Hematopoietic multipotent progenitor cell treated with erythropoietin and hydrocortisone succinate and interleukin-3 and kit ligand, for 4 days (in vitro differentiated cells): ENCODE measurements at regions not wholly inside any gene's neighbourhood (a gene's known extent, or its start where the extent isn't known, plus 50 kb on each side); places are given as distances from the start of the nearest gene placed in this dataset.

Experiments used
- DNase-seq: peaks from one replicate; pipeline ENCODE4 v3.0.0-alpha.2; 2015

- DNase-seq: no peak
These were observed 294.4 kb upstream of the MC4R start for GRCh38 chr18:60667016-60667415.

DNA sequence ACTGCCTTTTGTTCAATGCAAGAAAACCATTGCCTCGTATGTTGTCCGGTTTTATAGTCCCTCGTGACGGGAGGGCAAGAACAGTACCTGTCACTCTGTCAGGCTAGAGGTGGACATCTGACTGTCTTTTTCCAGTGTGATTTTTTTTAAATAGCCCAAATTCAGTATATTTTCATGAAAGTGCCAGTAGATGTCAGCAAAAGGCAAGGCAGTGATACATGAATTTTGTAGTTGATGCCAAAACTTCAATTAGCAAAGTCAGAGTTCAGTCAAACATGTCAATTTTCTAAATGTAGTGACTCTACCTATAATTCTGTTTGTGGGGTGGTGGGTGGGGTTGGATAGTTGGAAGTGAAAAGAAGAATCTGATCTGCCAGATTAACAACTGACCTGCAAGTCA, 296.0 kb upstream of the MC4R start:
- DNase-seq: peak; percentile 15

GRCh38 chr18:60669938-60670337, 297.4 kb upstream of the MC4R start:
- no peak for DNase-seq

- DNase-seq: no peak
These were observed 298.4 kb upstream of the MC4R start for GRCh38 chr18:60671021-60671420.

GRCh38 chr18:60675126-60675525, 302.6 kb upstream of the MC4R start:
- DNase-seq: no peak

GRCh38 chr18:60675801-60676200, 303.2 kb upstream of the MC4R start:
- DNase-seq: no peak

- DNase-seq: peak; percentile 40
These were observed 304.2 kb upstream of the MC4R start for GRCh38 chr18:60676815-60677214.

DNA sequence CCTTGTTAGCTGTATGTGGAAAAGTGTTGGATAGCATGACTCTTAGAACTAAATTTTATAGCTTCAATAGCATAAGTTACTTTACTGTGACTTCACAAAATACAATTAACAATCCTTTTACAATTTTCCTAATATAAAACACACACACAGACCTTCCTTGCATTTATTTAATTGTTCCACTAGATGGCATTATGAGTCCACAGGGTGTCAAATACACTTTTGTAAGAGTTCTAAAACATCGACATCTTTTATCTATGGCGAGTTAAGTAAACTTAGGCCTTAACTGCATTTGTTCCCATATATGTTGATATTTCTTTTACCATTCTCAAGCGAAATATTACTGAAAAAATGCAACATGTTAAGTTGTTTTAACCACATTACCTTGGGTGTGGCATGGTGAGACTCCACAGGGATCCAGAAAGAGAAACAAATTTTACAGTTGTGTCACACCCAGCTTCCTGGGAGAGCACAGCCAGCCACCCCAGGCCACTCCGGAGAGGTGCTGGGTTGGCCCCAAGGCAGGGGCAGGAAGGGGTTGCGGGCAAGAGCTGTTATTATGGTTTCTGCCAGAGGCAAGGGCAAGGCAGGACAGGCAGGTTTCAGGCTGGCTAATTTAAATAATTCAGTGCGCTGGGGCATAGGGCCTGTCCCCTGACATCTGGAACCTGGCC, 312.4 kb upstream of the MC4R start:
- DNase-seq: peak; percentile 58

GRCh38 chr18:60686142-60686541, 313.6 kb upstream of the MC4R start:
- peak; percentile 4 for DNase-seq

- no peak for DNase-seq
These were observed 318.5 kb upstream of the MC4R start for GRCh38 chr18:60691061-60691460.

GRCh38 chr18:60693426-60693825, 320.9 kb upstream of the MC4R start:
- DNase-seq: no peak

DNA sequence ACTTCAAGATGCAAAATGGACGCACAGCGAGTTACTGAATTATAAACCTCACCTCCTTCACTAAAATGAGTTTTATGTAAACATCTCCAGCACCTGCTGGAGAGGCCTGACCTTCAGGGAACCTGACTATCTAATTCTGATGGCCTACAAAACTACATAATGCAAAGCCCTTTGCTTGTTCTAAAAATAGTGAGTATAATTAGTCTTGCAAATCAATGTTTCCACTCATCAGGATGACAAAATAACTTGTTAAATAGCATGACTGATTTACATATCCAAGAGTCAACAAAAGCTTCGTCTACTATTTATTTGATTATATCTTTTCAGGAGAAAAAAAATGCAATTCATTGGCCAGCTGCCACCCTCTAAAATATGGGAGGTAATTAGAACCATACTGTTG, 326.3 kb upstream of the MC4R start:
- no peak for DNase-seq

DNA sequence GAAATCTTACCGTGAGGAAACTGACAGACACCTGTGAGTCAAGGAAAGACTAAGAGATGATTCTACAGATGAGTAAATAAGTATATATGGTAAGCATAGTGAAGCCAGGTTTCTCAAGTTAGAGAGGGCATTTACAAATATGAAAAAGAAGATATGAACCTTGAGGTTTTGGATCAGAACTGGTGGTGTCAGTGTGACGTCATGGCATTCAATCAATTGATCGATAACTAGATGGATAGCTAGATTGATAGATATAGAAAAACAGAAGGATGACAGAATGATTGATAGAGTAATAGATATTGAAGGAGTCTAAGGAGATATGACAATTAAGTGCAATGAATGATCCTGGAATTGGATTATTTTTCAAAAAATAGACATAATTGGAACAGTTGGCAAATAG, 350.2 kb upstream of the MC4R start:
- no peak for DNase-seq

DNA sequence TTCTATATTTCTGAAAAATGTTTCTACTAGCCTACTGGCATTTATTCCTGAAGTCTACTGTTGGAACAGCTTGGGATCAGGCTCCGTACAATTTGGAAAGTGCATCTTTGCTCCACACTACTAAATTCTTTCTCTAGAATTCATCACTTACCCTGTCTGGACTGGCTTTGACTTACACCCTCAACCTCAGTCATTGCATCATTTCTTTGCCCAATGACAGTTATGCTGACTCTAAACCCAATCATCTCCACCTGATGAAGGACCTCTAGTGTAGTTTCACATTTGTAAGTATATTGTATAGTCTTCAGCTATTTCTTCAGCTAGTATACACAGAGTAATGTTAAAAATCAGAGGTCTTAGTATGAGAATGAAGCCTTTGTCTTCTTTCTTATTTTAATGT, 359.6 kb upstream of the MC4R start:
- no peak for DNase-seq

DNA sequence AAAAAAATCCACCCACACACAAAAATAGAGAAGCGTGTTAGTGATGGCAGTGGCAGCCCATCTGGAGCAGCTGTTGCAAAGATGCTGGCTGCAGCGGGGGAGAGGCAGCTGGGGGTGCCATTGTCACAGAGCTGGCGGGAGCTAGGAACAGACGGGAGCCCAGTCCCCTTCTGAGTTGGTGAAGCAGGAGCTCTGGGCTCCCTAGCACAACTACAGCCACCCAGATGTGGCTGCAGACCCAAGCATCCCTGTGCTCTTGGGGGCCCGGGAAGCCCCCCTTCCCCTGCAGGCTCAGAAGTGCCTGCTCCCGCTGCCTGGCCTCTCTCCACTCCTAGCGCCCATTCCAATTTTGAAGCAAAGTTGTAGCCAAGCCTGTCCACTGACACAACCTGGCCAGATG, 366.6 kb upstream of the MC4R start:
- DNase-seq: no peak

GRCh38 chr18:60740313-60740712, 367.7 kb upstream of the MC4R start:
- no peak for DNase-seq

DNA sequence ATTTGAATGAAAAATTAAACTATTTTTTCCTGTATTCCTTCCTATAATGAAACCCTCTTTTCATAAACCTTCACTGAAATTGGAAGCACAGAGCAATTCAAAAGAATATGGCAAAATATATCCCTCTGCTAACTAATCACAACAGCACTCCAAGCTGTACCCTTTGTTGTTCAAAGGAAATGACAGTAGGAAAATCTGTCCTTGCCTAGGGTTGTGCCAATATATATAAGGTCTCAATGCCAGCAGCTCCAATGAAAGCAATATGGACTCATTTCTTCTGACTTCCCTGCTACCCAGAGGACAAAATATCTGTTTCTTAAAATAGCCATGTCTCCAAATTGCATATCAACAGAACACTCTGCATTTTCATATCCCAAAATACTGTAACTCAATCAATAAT, 373.9 kb upstream of the MC4R start:
- DNase-seq: no peak

DNA sequence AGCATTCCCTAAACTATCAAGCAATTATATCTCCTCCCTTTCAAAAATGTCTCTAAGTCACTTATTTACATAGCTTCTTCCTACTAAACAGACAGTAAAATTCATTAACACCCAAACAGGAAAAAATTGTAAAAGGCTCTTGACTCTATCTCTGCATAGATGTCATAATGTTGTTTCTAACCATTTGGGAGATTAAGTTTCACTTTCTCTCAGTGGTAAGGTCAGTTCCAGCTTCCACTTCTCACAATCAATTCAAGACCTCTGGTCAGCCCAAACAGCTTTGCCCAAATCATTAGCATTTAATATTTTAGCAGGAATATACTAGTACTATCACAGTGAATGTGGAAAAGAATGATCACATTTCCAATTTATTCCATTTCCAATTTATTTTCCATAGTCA, 374.3 kb upstream of the MC4R start:
- DNase-seq: no peak

DNA sequence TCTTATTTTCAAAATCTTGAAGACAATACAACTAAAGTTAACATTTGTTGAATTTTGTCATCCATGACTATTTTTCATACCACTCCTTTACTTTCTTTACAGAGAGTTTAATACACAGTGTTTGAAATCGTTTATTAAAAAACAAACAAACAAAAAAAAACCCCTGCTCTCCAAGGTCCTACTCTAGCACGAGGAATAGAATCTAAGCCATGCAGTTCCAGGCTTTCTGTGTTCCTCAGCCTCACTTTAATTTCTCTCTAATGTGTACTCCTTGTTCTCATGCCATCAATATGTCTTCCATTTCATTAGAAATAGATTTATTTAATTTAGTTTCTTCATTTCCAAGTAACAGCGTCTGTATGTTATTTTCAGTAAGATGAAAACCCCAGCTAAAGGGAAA, 381.2 kb upstream of the MC4R start:
- no peak for DNase-seq

DNA sequence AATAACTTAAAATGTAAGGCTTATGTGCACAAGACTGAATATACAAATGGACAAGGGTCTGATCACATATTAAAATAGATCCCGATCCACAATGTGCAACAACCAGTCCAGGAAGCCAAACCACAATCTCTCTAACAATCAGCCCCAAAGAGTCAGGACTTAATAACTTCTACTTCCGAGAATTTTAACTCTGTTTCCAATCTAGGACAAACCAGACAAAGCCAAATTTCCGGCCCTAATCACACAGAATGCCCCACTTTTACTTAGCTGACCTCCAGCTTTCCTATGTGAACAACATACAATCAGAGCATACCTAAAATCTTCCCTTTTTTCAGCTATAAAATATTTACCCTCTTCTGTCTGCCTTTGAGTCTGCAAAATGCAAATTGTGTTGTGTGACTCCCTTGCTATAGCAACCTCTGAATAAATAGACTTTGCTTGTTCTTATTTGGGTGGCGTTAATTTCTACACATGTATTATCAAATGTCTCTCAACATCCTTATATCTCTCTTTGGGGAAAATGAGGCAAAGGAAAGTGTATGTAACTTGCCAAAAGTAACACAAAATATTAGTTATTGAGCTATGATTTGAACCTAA, 381.9 kb upstream of the MC4R start:
- peak; percentile 11 for DNase-seq

DNA sequence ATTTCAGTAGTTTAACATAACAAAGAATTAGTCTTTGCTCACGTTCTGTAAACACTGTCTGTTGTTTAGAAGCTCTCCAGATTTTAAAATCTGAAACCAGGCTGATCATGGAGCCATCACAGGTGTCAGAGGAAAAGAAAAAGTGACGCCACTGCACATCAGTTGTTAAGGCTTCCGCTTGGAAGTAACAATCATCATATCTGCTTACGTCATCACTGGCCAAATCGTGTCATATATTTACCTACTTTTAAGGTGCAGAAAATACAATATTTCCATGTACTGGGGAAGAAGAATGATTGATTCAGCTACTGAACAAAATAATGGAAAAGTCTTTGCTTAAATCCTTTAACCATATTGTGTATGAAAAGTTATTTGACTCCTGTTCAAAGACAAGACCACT, 382.6 kb upstream of the MC4R start:
- DNase-seq: no peak

DNA sequence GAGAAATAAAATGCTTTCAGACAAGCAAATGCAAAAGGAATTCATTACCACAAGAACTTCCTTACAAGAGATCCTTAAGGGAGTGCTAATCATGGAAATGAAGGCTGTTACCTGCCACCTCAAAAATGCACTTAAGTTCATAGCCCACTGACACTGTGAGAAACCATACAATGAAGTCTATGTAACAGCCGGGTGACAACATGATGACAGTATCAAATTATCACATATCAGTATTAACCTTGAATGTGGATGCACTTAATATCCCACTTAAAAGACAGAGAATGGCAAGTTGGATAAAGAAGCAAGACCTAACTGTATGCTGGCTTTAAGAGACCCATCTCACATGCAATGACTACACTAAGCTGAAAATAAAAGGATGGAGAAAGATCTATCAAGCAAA, 403.4 kb upstream of the MC4R start:
- DNase-seq: no peak

DNA sequence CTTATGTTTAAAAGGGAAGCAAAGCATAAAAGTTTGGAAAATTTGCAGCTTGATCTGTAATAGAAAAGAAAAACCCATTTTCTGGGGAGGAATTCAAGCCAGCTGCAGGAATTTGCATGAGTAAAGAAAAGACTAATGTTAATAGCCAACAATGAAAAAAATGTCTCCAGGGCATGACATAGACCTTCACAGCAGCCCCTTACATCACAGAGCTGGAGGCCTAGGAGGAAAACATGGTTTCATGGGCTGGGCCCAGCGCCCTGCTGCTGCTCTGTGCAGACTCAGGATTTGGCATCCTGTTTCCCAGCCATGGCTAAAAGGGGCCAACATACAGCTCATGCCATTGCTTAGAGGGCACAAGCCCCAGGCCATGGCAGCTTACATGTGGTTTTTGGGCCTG, 411.6 kb upstream of the MC4R start:
- no peak for DNase-seq

GRCh38 chr18:60794802-60795201, 422.2 kb upstream of the MC4R start:
- no peak for DNase-seq

DNA sequence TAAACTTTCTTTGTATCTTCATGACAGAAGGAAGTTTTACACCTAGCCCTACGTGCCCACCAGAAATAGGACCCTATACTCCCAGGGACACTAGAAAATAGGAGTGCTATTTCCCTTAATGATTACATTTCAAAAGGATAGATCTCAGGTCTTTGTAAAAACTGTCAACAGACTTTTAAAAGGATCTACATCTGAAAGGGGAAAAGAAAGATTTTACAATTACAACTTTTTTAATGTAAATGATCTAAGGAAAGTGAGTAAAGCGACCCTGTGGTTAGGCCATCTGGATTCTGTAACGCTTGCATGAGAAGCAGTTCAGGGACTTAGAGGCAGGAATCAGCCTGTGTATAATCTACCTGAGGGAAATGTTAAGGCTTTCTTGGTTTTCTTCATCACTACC, 431.8 kb upstream of the MC4R start:
- DNase-seq: no peak
